ENCODE measurements at regions not wholly inside any gene's neighbourhood (a gene's known extent, or its start where the extent isn't known, plus 50 kb on each side); places are given as distances from the start of the nearest gene placed in this dataset.
"Not testable (repeated sequence)": the region's sequence is repeated elsewhere in the genome, so short reads cannot be mapped to it uniquely, and the experiment has no call there.

- not testable (repeated sequence) for DNase-seq (ENCODE audit: low spot score)
Observed at GRCh38 chr13:55053891-55054550, 2025.4 kb downstream of the OLFM4 start.

- DNase-seq (ENCODE audit: low spot score): not testable (repeated sequence)
Observed at GRCh38 chr13:55055666-55056065, 2027.1 kb downstream of the OLFM4 start.

GRCh38 chr13:55062662-55063061 lies 2034.0 kb downstream of the OLFM4 start:
- no peak for DNase-seq (ENCODE audit: low spot score)

- DNase-seq (ENCODE audit: low spot score): no peak
Observed at GRCh38 chr13:55067946-55068345, 2039.3 kb downstream of the OLFM4 start.

- DNase-seq (ENCODE audit: low spot score): no peak
Observed at GRCh38 chr13:55069746-55070145, 2041.1 kb downstream of the OLFM4 start.

GRCh38 chr13:55073000-55073399 lies 2044.4 kb downstream of the OLFM4 start:
- no peak for DNase-seq (ENCODE audit: low spot score)

GRCh38 chr13:55084630-55085029 lies 2056.0 kb downstream of the OLFM4 start:
- DNase-seq (ENCODE audit: low spot score): no peak

GRCh38 chr13:55087085-55087484 lies 2053.6 kb upstream of the PRR20A start:
- DNase-seq (ENCODE audit: low spot score): no peak

GRCh38 chr13:55090612-55091011 lies 2050.1 kb upstream of the PRR20A start:
- no peak for DNase-seq (ENCODE audit: low spot score)

GRCh38 chr13:55091172-55091571 lies 2049.5 kb upstream of the PRR20A start:
- no peak for DNase-seq (ENCODE audit: low spot score)

- DNase-seq (ENCODE audit: low spot score): no peak
Observed at GRCh38 chr13:55106509-55106908, 2034.2 kb upstream of the PRR20A start.

GRCh38 chr13:55120631-55121030 lies 2020.1 kb upstream of the PRR20A start:
- DNase-seq (ENCODE audit: low spot score): no peak

GRCh38 chr13:55155046-55155445 lies 1985.7 kb upstream of the PRR20A start:
- DNase-seq (ENCODE audit: low spot score): no peak

- DNase-seq (ENCODE audit: low spot score): no peak
Observed at GRCh38 chr13:55159765-55160164, 1981.0 kb upstream of the PRR20A start.

GRCh38 chr13:55160867-55161266 lies 1979.9 kb upstream of the PRR20A start:
- no peak for DNase-seq (ENCODE audit: low spot score)

- not testable (repeated sequence) for DNase-seq (ENCODE audit: low spot score)
Observed at GRCh38 chr13:55178582-55178981, 1962.1 kb upstream of the PRR20A start.

GRCh38 chr13:55190996-55191395 lies 1949.7 kb upstream of the PRR20A start:
- no peak for DNase-seq (ENCODE audit: low spot score)

- no peak for DNase-seq (ENCODE audit: low spot score)
Observed at GRCh38 chr13:55199134-55199533, 1941.6 kb upstream of the PRR20A start.

GRCh38 chr13:55214841-55215345 lies 1925.8 kb upstream of the PRR20A start:
- no peak for DNase-seq (ENCODE audit: low spot score)

- no peak for DNase-seq (ENCODE audit: low spot score)
Observed at GRCh38 chr13:55219538-55219937, 1921.2 kb upstream of the PRR20A start.

- no peak for DNase-seq (ENCODE audit: low spot score)
Observed at GRCh38 chr13:55229906-55230569, 1910.7 kb upstream of the PRR20A start.

GRCh38 chr13:55230570-55230908 lies 1910.2 kb upstream of the PRR20A start:
- no peak for DNase-seq (ENCODE audit: low spot score)

- DNase-seq (ENCODE audit: low spot score): no peak
Observed at GRCh38 chr13:55234311-55234710, 1906.4 kb upstream of the PRR20A start.
